GM21717 (cell line): ENCODE measurements at regions not wholly inside any gene's neighbourhood (a gene's known extent, or its start where the extent isn't known, plus 50 kb on each side); places are given as distances from the start of the nearest gene placed in this dataset.

Experiments used
- ATAC-seq: cut with Tn5 transposase; IDR thresholded peaks from one replicate; pipeline ENCODE4 v1.9.1; 2021; ENCODE audit warnings: mild to moderate bottlenecking, moderate library complexity; ENCODE audit not compliant: unreplicated experiment

GRCh38 chr5:143730112-143730801, 81.7 kb upstream of the HMHB1 start:
- ATAC-seq = no peak

- ATAC-seq = no peak
Measured at GRCh38 chr5:143729334-143729946, 82.5 kb upstream of the HMHB1 start.

GRCh38 chr5:143723159-143723558, 88.8 kb upstream of the HMHB1 start:
- ATAC-seq = no peak

- no peak for ATAC-seq
Measured at GRCh38 chr5:143721925-143722324, 90.0 kb upstream of the HMHB1 start.

GRCh38 chr5:143720689-143721088, 91.3 kb upstream of the HMHB1 start:
- ATAC-seq = no peak

GRCh38 chr5:143717400-143717799, 94.6 kb upstream of the HMHB1 start:
- ATAC-seq = no peak

GRCh38 chr5:143716881-143717280, 95.1 kb upstream of the HMHB1 start:
- no peak for ATAC-seq

GRCh38 chr5:143715616-143716015, 96.3 kb upstream of the HMHB1 start:
- no peak for ATAC-seq

GRCh38 chr5:143714629-143715028, 97.3 kb upstream of the HMHB1 start:
- ATAC-seq = peak; percentile 88

GRCh38 chr5:143713047-143714003, 98.6 kb upstream of the HMHB1 start:
- no peak for ATAC-seq

GRCh38 chr5:143708672-143709071, 103.3 kb upstream of the HMHB1 start:
- no peak for ATAC-seq

GRCh38 chr5:143707806-143708205, 104.2 kb upstream of the HMHB1 start:
- ATAC-seq = no peak

GRCh38 chr5:143705381-143705780, 106.6 kb upstream of the HMHB1 start:
- ATAC-seq = no peak

GRCh38 chr5:143703659-143704058, 108.3 kb upstream of the HMHB1 start:
- ATAC-seq = no peak

GRCh38 chr5:143701493-143701892, 110.5 kb upstream of the HMHB1 start:
- no peak for ATAC-seq

GRCh38 chr5:143700994-143701393, 111.0 kb upstream of the HMHB1 start:
- ATAC-seq = no peak

GRCh38 chr5:143699121-143699520, 112.8 kb upstream of the HMHB1 start:
- ATAC-seq = no peak

GRCh38 chr5:143698574-143698973, 113.4 kb upstream of the HMHB1 start:
- no peak for ATAC-seq

- ATAC-seq = no peak
Measured at GRCh38 chr5:143696921-143697320, 115.0 kb upstream of the HMHB1 start.

- ATAC-seq = no peak
Measured at GRCh38 chr5:143695941-143696340, 116.0 kb upstream of the HMHB1 start.

GRCh38 chr5:143695244-143695864, 116.6 kb upstream of the HMHB1 start:
- ATAC-seq = no peak
